GM12875 (cell line): ENCODE measurements at regions not wholly inside any gene's neighbourhood (a gene's known extent, or its start where the extent isn't known, plus 50 kb on each side); places are given as distances from the start of the nearest gene placed in this dataset.
"Not testable (repeated sequence)": the region's sequence is repeated elsewhere in the genome, so short reads cannot be mapped to it uniquely, and the experiment has no call there.

Experiments
- H3K4me3 ChIP-seq: one replicate; pipeline ENCODE4 v1.5.1; 2011; ENCODE audit warnings: low read depth, low read length, control low read depth
- TF ChIP-seq, protein P1 (sequence below): IDR thresholded peaks from 2 replicates; pipeline ENCODE4 v1.5.1; 2011; ENCODE audit warnings: low read depth, mild to moderate bottlenecking, control low read depth, inconsistent platforms, low read length, moderate library complexity, borderline replicate concordance; ENCODE audit not compliant: insufficient read depth

DNA sequence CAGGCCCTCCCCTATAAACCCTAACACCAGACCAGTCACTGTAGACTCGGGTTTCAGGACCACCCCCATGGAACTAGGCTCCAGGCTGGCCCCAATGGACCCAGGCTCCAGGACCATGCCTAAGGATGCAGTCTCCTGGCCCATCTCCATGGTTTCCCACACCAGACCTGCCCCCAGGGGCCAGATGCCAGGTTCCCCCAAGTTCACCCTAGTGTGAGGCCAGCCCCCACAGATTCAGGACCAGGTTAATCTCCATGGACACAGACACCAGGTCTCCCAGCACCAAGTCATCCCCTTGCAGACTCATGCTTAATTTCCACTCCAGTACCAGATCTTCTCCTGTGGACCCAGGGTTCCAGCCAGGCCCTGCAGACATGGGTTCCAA is 103.8 kb upstream of the LANCL2 start:
- TF ChIP-seq, protein P1, sequence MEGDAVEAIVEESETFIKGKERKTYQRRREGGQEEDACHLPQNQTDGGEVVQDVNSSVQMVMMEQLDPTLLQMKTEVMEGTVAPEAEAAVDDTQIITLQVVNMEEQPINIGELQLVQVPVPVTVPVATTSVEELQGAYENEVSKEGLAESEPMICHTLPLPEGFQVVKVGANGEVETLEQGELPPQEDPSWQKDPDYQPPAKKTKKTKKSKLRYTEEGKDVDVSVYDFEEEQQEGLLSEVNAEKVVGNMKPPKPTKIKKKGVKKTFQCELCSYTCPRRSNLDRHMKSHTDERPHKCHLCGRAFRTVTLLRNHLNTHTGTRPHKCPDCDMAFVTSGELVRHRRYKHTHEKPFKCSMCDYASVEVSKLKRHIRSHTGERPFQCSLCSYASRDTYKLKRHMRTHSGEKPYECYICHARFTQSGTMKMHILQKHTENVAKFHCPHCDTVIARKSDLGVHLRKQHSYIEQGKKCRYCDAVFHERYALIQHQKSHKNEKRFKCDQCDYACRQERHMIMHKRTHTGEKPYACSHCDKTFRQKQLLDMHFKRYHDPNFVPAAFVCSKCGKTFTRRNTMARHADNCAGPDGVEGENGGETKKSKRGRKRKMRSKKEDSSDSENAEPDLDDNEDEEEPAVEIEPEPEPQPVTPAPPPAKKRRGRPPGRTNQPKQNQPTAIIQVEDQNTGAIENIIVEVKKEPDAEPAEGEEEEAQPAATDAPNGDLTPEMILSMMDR = no peak

DNA sequence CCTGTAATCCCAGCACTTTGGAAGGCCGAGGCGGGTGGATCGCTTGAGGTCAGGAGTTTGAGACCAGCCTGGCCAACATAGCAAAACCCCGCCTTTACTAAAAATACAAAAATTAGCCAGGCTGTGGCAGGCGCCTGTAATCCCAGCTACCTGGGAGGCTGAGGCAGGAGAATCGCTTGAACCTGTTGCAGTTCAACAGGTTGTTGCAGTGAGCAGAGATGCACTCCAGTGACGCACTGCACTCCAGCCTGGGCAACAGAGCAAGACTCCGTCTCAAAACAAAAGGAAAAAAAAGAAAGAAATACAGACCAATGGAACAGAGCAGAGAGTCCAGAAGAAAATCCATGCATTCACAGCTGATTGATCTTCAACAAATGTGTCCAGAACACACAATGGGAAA is 99.8 kb upstream of the LANCL2 start:
- not testable (repeated sequence) for H3K4me3 ChIP-seq

More for the DNA sequence above, 103.8 kb upstream of the LANCL2 start:
- H3K4me3 ChIP-seq = no peak overlapping the region

DNA sequence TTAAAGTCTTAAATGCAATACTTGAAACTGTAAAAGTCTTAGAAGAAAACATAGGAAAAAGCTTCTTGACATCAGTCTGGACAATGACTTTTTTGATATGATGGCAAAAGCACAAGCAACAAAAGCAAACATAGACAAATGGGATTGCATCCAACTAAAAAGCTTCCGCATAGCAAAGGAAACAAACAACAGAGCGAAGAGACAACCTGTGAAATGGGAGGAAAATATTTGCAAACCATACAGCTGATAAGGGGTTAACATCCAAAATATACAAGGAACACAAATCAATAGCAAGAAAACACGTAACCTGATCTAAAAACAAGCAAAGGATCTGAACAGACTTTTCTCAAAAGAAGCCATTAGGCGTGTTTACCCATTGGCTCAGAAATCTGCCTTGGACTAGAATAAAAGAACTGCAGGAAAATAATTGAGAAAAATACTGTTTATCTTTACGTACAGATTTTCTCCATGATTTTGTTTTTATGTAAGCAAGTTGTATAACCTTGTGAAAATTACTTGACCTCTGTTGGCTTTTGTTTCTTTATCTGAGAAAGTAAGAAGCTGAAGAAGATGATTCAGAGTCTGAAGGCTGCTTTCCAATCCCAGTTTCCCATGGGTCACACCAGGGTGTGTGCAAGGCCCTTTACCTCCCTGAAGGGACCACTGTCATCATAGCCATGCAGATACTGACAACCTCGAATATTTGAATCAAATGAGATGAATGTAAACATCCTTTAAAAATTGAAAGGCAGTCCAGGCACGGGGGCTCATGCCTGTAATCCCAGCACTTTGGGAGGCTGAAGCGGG is 99.1 kb upstream of the LANCL2 start:
- TF ChIP-seq, protein P1 = no peak
- H3K4me3 ChIP-seq = no peak overlapping the region

DNA sequence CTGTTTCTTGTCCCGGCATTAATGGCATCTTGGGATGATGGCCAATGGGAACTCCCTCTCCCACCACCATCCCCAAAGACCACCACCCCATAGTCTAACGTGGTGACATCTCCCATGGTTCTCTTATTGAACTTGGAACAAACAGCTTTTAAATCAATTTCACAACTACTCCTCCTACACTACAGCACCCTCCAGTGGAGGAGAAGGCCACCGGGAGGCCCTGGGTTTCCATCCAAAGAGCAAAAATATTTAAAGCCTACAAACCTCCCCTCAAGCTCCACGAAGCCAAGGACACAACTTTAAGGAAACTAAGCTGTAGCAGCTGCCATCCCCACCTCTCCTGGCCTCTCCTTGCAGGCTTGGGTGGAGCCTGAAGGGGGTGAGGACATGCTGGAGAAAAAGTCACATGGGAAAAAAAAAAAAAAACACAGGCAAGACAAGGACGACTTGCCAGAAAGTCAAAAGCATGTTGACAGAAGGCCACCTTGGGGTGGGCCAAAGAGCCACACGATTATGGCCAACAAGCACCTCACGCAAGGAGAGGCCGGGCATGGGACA is 94.0 kb upstream of the LANCL2 start:
- TF ChIP-seq, protein P1 = no peak; the same call in 1 of the 2 replicates
- no peak overlapping the region for H3K4me3 ChIP-seq

DNA sequence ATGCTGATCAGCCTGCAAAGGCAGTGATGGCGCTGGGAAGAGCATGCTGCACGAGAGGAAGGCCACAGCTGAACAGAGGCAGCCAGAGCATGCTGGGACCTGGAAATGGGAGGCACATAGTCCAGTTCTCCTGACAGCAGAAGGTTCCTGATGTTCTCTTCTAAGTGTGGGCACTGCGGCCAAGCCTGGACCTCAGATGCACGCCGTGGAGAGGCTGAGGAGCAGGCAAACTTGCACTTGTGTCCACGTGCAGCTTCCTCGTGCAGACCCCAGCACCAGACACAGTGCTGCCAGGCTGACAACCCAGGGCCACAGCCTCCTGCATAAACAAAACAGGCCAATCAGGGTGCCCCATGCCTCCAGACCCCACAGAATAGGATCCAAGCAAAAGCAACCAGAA is 93.5 kb upstream of the LANCL2 start:
- TF ChIP-seq, protein P1 = no peak
- no peak overlapping the region for H3K4me3 ChIP-seq

DNA sequence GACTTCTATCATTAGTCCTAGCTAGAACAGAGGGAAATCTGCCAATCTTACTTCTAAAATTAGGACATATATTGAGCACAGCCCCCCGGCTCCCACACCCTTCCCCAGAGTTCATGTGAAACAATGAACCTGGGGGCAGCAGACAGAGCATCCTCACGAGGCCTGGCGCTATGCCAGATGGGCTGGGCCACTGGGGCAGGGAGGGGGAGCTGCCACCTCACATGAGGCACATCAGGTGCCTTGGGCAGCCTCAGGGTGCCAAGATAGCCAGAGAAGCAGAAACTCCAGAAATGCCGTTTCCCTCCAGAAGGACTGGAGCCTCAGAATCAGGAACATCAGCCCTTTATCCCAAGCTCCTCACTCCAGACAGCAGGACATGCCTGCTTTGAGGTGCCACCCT is 92.8 kb upstream of the LANCL2 start:
- no peak overlapping the region for H3K4me3 ChIP-seq
- TF ChIP-seq, protein P1 = no peak

DNA sequence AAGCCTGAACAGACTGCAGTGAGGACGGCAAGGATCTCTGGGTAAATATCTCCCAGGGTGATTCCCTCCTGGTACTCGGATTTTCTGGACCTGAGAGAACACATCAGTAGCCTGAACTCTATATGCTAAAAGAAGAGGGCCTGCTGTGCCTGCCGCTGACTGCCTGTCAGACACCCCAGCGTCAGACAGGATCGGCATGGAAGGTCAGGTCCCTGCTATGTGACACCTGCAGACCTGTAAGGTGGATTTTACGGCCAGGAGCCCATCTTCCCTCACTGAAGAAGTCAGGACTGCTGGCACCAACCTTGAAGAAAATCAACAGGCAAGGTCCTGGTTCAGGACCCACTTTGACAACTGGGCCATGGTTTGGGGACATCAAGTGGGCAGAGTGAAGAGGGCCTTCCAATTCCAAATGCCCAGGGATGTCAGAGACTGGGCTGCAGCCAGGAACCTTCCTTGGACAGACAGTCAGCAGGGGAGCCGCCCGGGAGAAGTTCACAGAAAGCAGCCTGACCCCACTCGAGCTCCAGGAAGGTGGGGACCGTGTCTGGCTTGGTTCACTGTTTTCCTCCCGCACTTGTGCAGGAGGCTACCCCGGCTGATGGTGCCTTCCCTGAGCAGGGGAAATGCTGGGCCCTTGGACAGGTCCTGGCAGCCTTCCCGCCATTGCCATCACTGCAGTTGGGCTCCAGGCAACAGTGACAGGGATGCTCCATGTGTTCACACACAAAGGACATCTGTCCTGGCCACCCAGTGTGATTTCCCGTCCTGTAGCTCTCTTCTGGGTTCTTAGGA is 91.8 kb upstream of the LANCL2 start:
- H3K4me3 ChIP-seq = no peak overlapping the region
- TF ChIP-seq, protein P1 = no peak
